ENCODE measurements at regions not wholly inside any gene's neighbourhood (a gene's known extent, or its start where the extent isn't known, plus 50 kb on each side); places are given as distances from the start of the nearest gene placed in this dataset.

DNA sequence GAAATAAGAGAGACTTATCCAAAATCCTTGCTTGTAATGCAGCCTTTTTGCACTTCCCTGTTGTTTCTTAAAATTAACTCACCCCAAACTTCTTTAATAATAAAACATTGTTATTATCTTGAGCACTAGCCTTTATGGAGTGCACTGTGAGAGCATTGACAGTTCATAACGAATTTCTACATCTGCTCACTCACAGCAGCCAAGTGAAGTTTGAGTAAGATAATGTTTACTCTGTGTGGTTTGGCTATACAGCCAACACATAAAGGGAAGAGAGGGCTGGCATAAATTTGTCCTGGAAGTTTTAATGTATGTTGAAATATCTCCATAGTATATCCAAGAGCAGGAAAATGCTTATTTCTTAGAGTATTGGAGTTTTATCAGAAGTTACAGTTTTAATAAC lies 227.9 kb downstream of the FRK start:
- Histone ChIP-seq H3K36me3 (ENCODE audit: control insufficient read depth, insufficient read depth, low read length) (no peaks in the 10 kb centered on the region), H3K4me1 (no peaks in the 10 kb centered on the region), H3K4me2 (ENCODE audit: low read length) (no peak overlapping the region), H3K79me2 (no peaks in the 10 kb centered on the region), H3K27me3 (ENCODE audit: control insufficient read depth, insufficient read depth, low read length) (no peaks in the 10 kb centered on the region), H3K4me3 (ENCODE audit: low read depth, low read length) (no peak overlapping the region), H3K9ac (no peak overlapping the region), H2AFZ (no peak overlapping the region), H3K27ac (no peak overlapping the region), H3K9me3 (ENCODE audit: control insufficient read depth, low read length) (no peaks in the 10 kb centered on the region)
- TF ChIP-seq, protein P1, sequence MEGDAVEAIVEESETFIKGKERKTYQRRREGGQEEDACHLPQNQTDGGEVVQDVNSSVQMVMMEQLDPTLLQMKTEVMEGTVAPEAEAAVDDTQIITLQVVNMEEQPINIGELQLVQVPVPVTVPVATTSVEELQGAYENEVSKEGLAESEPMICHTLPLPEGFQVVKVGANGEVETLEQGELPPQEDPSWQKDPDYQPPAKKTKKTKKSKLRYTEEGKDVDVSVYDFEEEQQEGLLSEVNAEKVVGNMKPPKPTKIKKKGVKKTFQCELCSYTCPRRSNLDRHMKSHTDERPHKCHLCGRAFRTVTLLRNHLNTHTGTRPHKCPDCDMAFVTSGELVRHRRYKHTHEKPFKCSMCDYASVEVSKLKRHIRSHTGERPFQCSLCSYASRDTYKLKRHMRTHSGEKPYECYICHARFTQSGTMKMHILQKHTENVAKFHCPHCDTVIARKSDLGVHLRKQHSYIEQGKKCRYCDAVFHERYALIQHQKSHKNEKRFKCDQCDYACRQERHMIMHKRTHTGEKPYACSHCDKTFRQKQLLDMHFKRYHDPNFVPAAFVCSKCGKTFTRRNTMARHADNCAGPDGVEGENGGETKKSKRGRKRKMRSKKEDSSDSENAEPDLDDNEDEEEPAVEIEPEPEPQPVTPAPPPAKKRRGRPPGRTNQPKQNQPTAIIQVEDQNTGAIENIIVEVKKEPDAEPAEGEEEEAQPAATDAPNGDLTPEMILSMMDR (IDR thresholded peaks at IDR 0.05) = no peak

DNA sequence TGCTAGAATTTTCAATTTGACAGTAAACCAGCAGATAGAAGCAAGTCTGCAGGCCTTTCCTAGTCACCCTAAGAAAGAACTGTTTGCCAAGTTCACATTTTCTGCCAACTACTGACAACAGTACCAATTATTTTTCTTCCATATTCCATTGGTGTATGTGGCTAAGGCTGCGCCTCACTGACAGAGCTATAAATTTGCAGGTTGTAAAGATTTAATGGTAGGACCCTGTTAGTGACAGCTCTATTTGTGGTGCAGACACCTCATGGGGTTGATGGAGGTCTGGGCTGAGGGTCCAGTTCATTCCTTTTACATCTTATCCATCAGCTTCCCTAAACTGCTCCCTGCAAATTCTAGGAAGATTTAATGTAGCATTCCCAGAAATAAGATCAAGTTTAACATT lies 228.5 kb downstream of the FRK start:
- Histone ChIP-seq H3K9ac (no peak overlapping the region), H2AFZ (no peak overlapping the region), H3K4me1 (no peaks in the 10 kb centered on the region), H3K27me3 (ENCODE audit: control insufficient read depth, insufficient read depth, low read length) (no peaks in the 10 kb centered on the region), H3K27ac (no peak overlapping the region), H3K4me2 (ENCODE audit: low read length) (no peak overlapping the region), H3K79me2 (no peaks in the 10 kb centered on the region), H3K36me3 (ENCODE audit: control insufficient read depth, insufficient read depth, low read length) (no peaks in the 10 kb centered on the region), H3K9me3 (ENCODE audit: control insufficient read depth, low read length) (no peaks in the 10 kb centered on the region), H3K4me3 (ENCODE audit: low read depth, low read length) (no peak overlapping the region)
- TF ChIP-seq, protein P1 (IDR thresholded peaks at IDR 0.05) = no peak

DNA sequence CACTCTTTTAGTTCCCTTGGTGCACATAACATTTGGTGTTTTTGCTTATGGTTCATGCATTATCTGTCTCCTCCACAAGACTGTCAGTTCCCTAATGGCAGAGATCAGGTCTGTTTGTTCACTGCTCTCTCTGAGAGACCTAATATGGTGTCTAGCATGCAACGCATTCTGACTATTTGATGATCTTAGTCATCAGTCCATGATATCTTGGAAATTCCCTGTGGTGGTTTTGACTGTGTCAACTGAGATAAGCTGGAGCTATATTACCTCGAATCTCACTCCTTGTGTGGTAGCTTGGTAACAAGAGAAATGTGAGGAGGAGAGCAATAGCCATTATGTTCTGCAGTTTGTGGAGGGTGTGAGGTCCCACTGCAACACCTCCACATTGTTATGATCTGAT lies 229.8 kb downstream of the FRK start:
- Histone ChIP-seq H3K9me3 (ENCODE audit: control insufficient read depth, low read length) (no peaks in the 10 kb centered on the region), H3K4me3 (ENCODE audit: low read depth, low read length) (no peak overlapping the region), H2AFZ (no peak overlapping the region), H3K4me1 (no peaks in the 10 kb centered on the region), H3K4me2 (ENCODE audit: low read length) (no peak overlapping the region), H3K27ac (no peak overlapping the region), H3K9ac (no peak overlapping the region), H3K27me3 (ENCODE audit: control insufficient read depth, insufficient read depth, low read length) (no peaks in the 10 kb centered on the region), H3K79me2 (no peaks in the 10 kb centered on the region), H3K36me3 (ENCODE audit: control insufficient read depth, insufficient read depth, low read length) (no peaks in the 10 kb centered on the region)
- TF ChIP-seq, protein P1 (IDR thresholded peaks at IDR 0.05) = no peak

DNA sequence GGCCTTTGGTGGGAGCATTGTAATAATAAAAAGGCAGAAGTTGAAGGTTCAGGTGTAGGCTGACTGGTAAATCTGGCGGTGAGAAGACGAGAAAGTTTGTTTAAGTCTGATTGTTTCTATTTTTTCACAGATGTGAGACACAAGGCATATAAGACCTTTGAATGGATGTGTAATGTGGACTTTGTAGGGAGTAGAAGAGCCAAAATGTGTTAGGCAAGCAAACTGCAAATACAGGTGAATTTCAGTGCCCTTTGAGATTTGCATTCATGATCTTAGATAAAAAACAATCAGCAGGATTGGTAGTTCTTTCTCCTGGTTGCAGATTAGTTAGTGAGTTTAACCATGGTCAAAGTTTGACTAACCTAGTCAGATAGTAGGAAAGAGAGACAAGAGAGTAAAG lies 238.9 kb downstream of the FRK start:
- Histone ChIP-seq H2AFZ (no peak overlapping the region), H3K27me3 (ENCODE audit: control insufficient read depth, insufficient read depth, low read length) (no peaks in the 10 kb centered on the region), H3K4me2 (ENCODE audit: low read length) (no peak overlapping the region), H3K79me2 (no peaks in the 10 kb centered on the region), H3K9me3 (ENCODE audit: control insufficient read depth, low read length) (no peaks in the 10 kb centered on the region), H3K9ac (no peak overlapping the region), H3K27ac (no peak overlapping the region), H3K4me3 (ENCODE audit: low read depth, low read length) (no peak overlapping the region), H3K4me1 (no peaks in the 10 kb centered on the region), H3K36me3 (ENCODE audit: control insufficient read depth, insufficient read depth, low read length) (no peaks in the 10 kb centered on the region)
- TF ChIP-seq, protein P1 (IDR thresholded peaks at IDR 0.05) = no peak

DNA sequence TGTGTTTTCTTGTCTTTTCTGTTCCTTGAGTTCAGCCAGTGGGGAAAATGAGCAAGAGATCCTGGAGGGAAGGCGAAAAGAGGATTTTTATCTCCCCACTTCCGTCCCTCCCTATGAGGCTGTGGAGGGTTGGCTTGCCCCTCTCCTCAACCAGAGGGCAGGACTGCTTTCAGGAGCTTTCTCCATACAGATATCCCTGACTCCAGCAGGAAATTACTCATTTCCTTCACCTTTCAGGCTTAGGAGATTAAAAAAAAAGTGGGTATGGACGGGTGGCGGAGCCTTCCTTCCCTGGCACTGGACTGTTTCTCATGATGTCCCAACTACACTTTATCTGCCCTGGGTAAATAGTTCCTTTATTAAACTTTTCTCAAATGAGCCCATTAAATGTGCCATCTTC lies 241.2 kb downstream of the FRK start:
- no peaks in the 10 kb centered on the region for H3K27me3 ChIP-seq (ENCODE audit: control insufficient read depth, insufficient read depth, low read length)
- H3K4me2 ChIP-seq (ENCODE audit: low read length) = no peak overlapping the region
- H2AFZ ChIP-seq = no peak overlapping the region
- TF ChIP-seq, protein P1 (IDR thresholded peaks at IDR 0.05) = no peak
- no peak overlapping the region for H3K9ac ChIP-seq
- no peaks in the 10 kb centered on the region for H3K4me1 ChIP-seq
- no peaks in the 10 kb centered on the region for H3K79me2 ChIP-seq
- no peaks in the 10 kb centered on the region for H3K9me3 ChIP-seq (ENCODE audit: control insufficient read depth, low read length)
- H3K4me3 ChIP-seq (ENCODE audit: low read depth, low read length) = no peak overlapping the region
- no peaks in the 10 kb centered on the region for H3K36me3 ChIP-seq (ENCODE audit: control insufficient read depth, insufficient read depth, low read length)
- H3K27ac ChIP-seq = no peak overlapping the region
